Activated CD4-positive, alpha-beta T cell treated with anti-CD3 and anti-CD28 coated beads for 24 hours (primary cell): ENCODE measurements at regions not wholly inside any gene's neighbourhood (a gene's known extent, or its start where the extent isn't known, plus 50 kb on each side); places are given as distances from the start of the nearest gene placed in this dataset.

Source experiments
- DNase-seq, 2 donors: peaks; one replicate each; pipeline ENCODE4 v3.0.0-alpha.2; 2020; ENCODE audit warnings: low read depth in 2 of 2

DNA sequence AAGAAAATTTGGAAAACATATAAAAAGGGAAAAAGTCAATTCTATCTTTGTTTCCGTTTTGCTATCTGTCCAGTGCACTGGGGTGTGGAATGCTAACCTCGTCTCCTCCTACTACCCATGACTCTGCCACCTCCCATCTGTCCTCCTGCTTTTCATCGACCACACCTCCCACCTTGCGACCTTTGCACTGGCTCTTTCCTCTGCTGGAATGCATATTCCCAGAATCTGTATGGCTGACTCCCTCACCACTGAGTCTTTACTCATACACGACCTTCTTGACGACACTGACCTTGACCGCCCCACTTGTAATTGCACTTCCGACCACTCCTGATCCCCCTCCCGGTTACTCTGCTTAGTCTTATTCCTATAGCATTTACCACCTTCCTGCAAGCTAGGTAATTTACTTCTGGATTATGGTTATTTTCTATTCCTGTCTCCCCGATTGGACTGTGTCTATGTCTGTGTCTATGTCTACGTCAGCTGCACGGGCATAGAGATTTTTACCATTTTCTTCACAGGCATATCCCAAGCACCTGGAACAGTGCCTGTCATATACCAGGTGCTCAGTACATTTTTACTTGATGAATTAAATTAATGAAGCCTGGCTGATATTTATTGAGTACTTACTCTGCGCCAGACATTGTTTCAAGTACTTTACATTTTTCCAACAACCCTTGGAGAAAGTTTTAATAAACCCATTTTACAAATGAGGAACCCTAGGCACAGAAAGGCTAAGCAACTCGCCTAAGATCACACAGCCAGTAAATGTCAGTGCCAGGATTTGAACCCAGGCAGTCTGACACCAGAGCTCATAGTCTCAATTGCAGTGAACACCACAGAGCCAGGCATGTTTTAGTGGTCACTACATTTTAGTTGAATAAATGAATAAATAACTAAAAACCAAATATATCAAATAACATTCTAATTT is 54.0 kb upstream of the SLC22A11 start:
- no peak for DNase-seq

DNA sequence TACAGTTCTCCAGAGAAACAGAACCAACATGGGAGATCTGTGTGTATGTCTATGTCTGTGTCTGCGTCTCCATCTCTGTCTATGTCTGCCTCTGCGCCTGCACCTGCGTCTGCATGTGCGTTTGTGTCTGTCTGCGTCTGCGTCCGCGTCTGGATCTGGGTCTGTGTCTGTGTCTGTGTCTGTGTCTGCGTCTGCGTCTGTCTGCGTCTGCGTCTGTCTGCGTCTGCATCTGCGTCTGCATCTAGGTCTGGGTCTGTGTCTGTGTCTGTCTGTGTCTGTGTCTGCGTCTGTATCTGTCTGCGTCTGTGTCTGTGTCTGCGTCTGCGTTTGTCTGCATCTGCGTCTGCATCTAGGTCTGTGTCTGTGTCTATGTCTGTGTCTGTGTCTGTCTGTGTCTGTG is 53.1 kb upstream of the SLC22A11 start:
- DNase-seq: no peak

GRCh38 chr11:64503186-64503753 is 52.5 kb upstream of the SLC22A11 start:
- DNase-seq: no peak

DNA sequence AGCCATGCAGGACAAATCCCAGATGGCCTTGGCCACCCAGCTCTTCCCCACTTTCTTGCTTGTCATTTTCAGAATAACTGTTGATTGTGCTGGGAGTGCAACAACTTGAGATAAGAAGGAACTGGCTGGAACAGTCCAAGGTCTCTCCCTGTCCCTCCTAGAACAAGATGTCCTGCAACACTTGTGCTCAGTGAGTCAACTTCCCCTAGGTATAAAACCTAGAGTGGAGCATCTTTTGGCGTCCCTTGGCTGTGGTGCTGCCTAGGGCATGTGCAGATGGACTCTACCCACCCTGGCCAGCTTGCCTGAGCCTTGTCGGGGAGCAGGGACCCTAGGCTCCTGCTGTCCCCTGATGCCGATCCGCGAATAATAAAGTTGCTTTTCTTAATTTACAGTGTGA is 50.7 kb upstream of the SLC22A11 start:
- no peak for DNase-seq
